Panc1 (cell line): ENCODE measurements at regions not wholly inside any gene's neighbourhood (a gene's known extent, or its start where the extent isn't known, plus 50 kb on each side); places are given as distances from the start of the nearest gene placed in this dataset.

Experiments
- ATAC-seq: fragments of 200-7000 bp; cut with Tn5 transposase; 2 replicates; pipeline ENCODE4 v1.9.1; 2020; ENCODE audit warnings: mild to moderate bottlenecking, moderate library complexity
- BruUV-seq: library from RNA; stranded (reverse); fragments of 400-500 nt; replicated peaks from 2 replicates; lab custom pipeline; 2021; lab: Mats Ljungman, UMichigan
- CTCF ChIA-PET: fragments of 300-600 bp; sonication (Branson Sonifier 250); formaldehyde crosslinking; loops from one replicate; lab custom pipeline; 2022; ENCODE audit warnings: antibody characterized with exemption; lab: Charles Lee
- POLR2A ChIA-PET: fragments of 300-600 bp; sonication (Branson Sonifier 250); formaldehyde crosslinking; loops from one replicate; lab custom pipeline; 2022; ENCODE audit warnings: antibody characterized with exemption; lab: Charles Lee
- DNase-seq: peaks from one replicate; pipeline ENCODE4 v3.0.0-alpha.2; 2010; ENCODE audit warnings: low read depth, low spot score
- H3K27ac ChIP-seq: 2 replicates; pipeline ENCODE4 v1.5.1; 2011; ENCODE audit warnings: mild to moderate bottlenecking, low read length, inconsistent platforms
- H3K27me3 ChIP-seq: fragments of 200-500 bp; sonication (Bioruptor generic); 2 replicates; pipeline ENCODE4 v1.6.0; 2014; ENCODE audit warnings: low read length, inconsistent platforms; ENCODE audit not compliant: control insufficient read depth, insufficient read depth
- H3K36me3 ChIP-seq: fragments of 200-500 bp; sonication (Bioruptor generic); 2 replicates; pipeline ENCODE4 v1.5.1; 2014; ENCODE audit warnings: inconsistent platforms, mild to moderate bottlenecking, low read length, moderate library complexity; ENCODE audit not compliant: control insufficient read depth, insufficient read depth
- H3K4me1 ChIP-seq: 2 replicates; pipeline ENCODE4 v1.5.1; 2011; ENCODE audit warnings: inconsistent platforms, mild to moderate bottlenecking, low read length, moderate library complexity; ENCODE audit not compliant: control insufficient read depth, insufficient read depth
- H3K4me3 ChIP-seq, 2 experiments: 2 replicates each; pipeline ENCODE4 v1.5.1; 2011 to 2012; ENCODE audit warnings: low read depth in 2 of 2, low read length in 2 of 2, mild to moderate bottlenecking in 2 of 2, inconsistent platforms in 1 of 2, moderate library complexity in 1 of 2
- H3K9me3 ChIP-seq: fragments of 200-500 bp; sonication (Bioruptor generic); 2 replicates; pipeline ENCODE4 v1.5.1; 2014; ENCODE audit warnings: low read depth, mild to moderate bottlenecking, inconsistent platforms, low read length, moderate library complexity; ENCODE audit not compliant: control insufficient read depth, insufficient read depth
- CTCF ChIP-seq: fragments of 450-650 bp; IDR thresholded peaks from 2 replicates; pipeline ENCODE4 v1.5.1; 2017; ENCODE audit warnings: mild to moderate bottlenecking
- POLR2AphosphoS5 ChIP-seq: IDR thresholded peaks from 2 replicates; pipeline ENCODE4 v1.6.1; 2012; ENCODE audit warnings: mild to moderate bottlenecking, low read depth, low read length, moderate library complexity
- REST ChIP-seq, 2 experiments: IDR thresholded peaks; 2 replicates each; pipeline ENCODE4 v1.6.1; 2011 to 2012; ENCODE audit warnings: low read depth in 2 of 2, control low read depth in 1 of 2, low read length in 1 of 2, mild to moderate bottlenecking in 1 of 2, moderate library complexity in 1 of 2; ENCODE audit not compliant: insufficient read depth in 1 of 2
- SIN3A ChIP-seq: IDR thresholded peaks from 2 replicates; pipeline ENCODE4 v1.6.1; 2012; ENCODE audit warnings: low read depth, mild to moderate bottlenecking, low read length, moderate library complexity, borderline replicate concordance; ENCODE audit not compliant: insufficient read depth
- TCF7L2 ChIP-seq: IDR thresholded peaks from 2 replicates; pipeline ENCODE4 v1.6.1; 2011; ENCODE audit warnings: mild to moderate bottlenecking, low read depth, low read length, inconsistent platforms
- in situ Hi-C: cut with HindIII; loops from 2 replicates; pipeline ENCODE4 v1.10.0; 2016; ENCODE audit warnings: low sequenced_read_pairs, low pct_unique_long_range_greater_than_20kb
- intact Hi-C: fragments of 100-400 bp; cut with micrococcal nuclease; formaldehyde crosslinking; loops from one replicate; pipeline ENCODE4 v1.10.0; 2022; ENCODE audit not compliant: unreplicated experiment

DNA sequence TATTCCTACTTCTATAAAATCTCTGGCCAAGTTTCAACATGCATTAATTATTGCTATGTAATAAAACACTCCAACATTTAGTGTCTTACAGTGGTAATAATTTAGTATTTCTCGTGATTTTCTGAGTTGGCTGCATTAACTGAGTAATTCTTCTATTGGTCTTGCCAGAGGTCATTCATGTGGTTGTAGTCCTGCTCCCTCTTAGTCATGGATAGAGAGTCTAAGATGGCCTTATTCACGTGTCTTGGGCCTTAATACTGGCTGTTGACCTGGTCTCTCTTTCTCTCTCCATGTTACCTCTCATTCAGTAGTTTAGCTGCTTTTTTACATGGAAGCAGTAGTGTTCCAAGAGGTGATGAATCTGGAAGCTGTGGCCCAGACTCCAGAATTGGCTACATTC is 140.1 kb upstream of the ZBTB20 start:
- POLR2A ChIA-PET: no interaction called here
- intact Hi-C loops: no loop called here
- Histone ChIP-seq H3K9me3 (no peaks in the 10 kb centered on the region), H3K27me3 (no peaks in the 10 kb centered on the region), H3K27ac (no peak overlapping the region), H3K4me1 (no peaks in the 10 kb centered on the region), H3K36me3 (no peaks in the 10 kb centered on the region), H3K4me3 (no peak overlapping the region)
- TF ChIP-seq POLR2AphosphoS5 (no peak), TCF7L2 (no peak), SIN3A (no peak), REST (IDR thresholded peaks at IDR 0.05; ENCODE audit: insufficient read depth in 1 of 2, low read depth in 2 of 2, low read length in 1 of 2) (no peak), CTCF (no peak)
- ATAC-seq: no peak
- no TSS peak for BruUV-seq
- CTCF ChIA-PET: no interaction called here
- in situ Hi-C loops: no loop called here
- DNase-seq: no peak

DNA sequence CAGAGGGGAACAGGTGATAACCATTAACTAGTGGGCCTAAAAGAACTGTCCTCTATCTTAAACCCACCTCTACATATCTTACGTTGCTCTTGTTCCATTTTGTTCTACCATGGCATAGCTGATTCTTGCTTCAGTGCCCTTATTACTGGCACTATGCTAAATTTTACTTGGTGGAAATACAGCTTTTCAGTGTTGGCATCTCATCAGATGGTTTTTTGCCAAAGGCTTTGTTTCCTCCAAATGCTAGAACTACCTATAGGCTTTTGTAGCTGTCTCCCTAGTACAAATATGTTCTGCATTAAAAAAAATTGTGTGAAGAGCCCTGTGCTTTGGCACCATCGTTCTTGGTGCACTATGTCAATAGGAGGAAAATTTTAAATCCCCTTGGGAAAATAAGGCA is 145.0 kb upstream of the ZBTB20 start:
- no peak overlapping the region for H3K4me3 ChIP-seq
- no peaks in the 10 kb centered on the region for H3K36me3 ChIP-seq
- H3K4me1 ChIP-seq: no peaks in the 10 kb centered on the region
- TF ChIP-seq SIN3A (no peak), TCF7L2 (no peak), POLR2AphosphoS5 (no peak), REST (IDR thresholded peaks at IDR 0.05; ENCODE audit: insufficient read depth in 1 of 2, low read depth in 2 of 2, low read length in 1 of 2) (no peak), CTCF (no peak)
- BruUV-seq: no TSS peak
- H3K27me3 ChIP-seq: no peaks in the 10 kb centered on the region
- CTCF ChIA-PET: no interaction called here
- DNase-seq (no peak), ATAC-seq (no peak)
- in situ Hi-C loops: no loop called here
- no peak overlapping the region for H3K27ac ChIP-seq
- intact Hi-C loops: no loop called here
- POLR2A ChIA-PET: no interaction called here
- no peaks in the 10 kb centered on the region for H3K9me3 ChIP-seq
